ENCODE measurements at regions not wholly inside any gene's neighbourhood (a gene's known extent, or its start where the extent isn't known, plus 50 kb on each side); places are given as distances from the start of the nearest gene placed in this dataset.
"Not testable (repeated sequence)": the region's sequence is repeated elsewhere in the genome, so short reads cannot be mapped to it uniquely, and the experiment has no call there.

DNA sequence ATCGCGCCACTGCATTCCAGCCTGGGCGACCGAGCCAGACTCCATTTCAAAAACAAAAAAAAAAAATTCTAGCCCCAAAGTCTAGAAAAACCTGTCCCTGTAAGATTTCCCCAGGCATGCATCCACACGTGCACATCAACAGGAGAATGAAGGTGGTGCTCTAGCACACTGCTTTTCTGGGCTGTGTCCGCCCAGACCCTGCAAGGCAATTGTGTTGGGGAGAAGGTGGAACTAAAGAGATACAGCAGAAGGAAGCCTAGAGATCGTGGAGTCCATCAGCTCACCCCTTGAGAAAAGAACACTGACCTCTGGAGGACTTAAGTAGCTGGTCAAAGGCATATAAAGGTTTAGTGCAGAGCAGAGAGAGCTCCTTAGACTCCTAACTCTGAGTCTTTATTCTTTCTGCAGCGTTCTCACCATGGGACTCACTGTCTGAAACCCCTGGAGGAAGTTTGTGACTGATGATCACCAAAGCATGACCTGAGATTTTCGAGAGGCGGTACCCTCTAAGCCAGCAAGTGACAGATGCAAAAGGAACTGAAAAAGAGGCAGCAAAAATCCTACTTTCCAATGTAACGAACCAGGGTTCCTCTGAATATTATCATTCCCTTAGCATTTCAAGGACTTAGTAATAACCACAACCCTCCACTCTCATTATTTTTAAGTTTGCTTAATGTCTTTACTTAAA is 179.8 kb downstream of the MEX3B start:
- no peak for DNase-seq (ENCODE audit: low spot score)

DNA sequence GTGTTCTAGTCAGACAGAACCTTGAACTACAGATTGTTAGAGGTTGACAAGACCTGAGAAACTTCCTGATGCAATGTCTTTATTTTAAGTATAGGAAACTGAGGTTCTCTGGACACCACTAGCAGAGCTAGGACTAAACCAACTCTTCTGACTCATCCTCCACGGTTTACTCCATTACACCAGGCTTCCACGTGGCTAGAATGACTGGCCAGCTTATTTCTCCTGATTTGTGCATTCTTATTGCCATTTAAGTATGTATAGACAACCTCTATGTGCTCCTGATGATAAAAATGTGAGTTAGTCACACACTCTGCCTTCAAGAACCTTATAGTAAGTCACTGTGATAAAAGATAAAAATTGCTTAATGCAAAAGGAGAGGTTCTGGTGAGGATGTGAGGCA is 182.7 kb downstream of the MEX3B start:
- no peak for DNase-seq (ENCODE audit: low spot score)

GRCh38 chr15:81859737-81860516 is 185.9 kb downstream of the MEX3B start:
- DNase-seq (ENCODE audit: low spot score), result no peak

DNA sequence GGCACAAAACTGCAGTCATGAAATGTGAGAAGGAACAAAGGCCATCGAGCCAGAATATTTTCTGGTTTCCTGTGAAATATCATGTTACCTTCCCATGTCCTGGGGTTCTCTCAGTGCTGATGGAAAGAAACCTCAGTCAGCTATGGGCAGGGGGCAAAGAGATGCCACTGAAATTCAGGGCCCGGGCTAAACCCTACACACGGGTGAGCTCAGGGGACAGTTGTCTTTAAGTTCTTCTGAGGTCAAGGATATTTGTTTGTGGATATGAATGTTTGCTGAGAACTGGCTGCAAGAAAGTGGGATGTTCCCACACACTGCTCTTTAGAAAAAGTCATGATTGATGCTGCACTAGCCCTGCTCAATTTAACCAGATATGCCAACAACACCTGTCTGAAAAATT is 187.2 kb downstream of the MEX3B start:
- no peak for DNase-seq (ENCODE audit: low spot score)

- no peak for DNase-seq (ENCODE audit: low spot score)
Observed at GRCh38 chr15:81858136-81858535, 187.7 kb downstream of the MEX3B start.

DNA sequence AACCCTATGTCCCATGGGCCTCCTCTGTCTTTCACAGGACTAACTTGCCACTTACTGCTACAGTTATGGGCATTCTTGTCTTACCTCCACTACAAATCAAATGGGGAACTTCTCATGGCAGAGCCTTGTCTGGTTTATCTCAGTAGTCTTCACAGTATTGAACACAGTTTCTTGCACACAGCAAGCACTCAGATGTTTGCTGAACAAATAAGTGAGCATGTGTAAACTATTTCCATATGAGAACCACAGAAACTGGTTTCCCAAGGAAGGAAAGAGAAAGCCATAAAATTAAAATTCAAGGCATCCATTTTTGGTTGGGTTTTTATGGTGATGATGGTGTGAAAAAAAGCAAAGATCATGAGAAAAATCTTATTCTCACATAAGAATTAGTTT is 189.2 kb downstream of the MEX3B start:
- DNase-seq (ENCODE audit: low spot score), result no peak

DNA sequence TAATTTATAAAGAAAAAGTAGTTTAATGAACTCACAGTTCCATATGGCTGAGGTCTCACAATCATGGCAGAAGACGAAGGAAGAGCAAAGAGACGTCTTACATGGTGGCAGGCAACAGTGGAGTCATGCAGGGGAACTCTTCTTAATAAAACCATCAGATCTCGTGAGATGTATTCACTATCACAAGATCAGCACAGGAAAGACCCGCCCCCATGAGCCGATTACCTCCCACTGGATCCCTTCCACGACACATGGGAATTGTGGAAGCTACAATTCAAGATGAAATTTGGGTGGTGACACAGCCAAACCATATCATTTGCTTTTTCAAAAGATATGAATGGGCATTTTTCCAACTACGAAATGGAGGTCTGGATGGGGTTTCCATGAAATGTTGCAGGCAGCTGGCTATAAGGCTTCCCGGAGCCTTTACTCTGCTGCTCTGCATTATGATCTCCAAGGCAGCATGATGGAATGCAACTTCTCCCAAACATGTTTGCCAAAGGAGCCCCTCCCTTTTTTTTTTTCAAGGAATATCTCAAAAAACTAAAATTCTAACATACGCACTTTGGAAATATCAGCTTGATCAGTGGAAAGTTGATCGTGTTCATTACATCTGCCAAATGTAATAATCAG is 189.7 kb downstream of the MEX3B start:
- DNase-seq (ENCODE audit: low spot score), result no peak

DNA sequence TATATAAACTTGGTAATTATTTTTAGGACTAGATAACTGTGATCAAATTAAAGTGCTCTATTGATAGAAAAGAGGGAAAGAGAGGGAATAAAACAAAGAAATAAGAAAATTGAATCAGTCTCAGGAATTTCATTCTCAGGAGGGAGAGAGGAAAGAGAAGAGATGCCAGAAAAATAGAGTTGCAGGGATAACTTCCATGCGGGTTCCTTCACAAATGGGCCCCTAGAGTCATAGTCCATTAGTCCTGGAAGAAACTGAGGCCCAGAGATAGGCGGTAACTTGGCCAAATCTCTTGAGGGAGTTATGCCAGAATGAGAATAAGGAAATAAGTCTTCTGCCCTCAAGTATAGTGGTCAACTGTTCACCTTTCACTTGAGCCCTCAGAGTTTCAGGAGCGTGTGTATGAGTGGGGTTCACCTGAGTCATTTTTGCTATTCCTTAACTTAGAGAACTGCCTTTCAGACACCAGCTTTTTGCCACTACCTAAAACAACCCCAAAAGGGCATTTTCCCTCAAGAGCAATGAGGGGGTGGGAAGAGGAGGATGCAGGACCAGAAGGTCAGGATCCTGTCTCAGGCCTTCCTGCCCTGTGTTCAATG is 192.6 kb downstream of the MEX3B start:
- DNase-seq (ENCODE audit: low spot score), result no peak

- no peak for DNase-seq (ENCODE audit: low spot score)
Observed at GRCh38 chr15:81852411-81853149, 193.2 kb downstream of the MEX3B start.

- no peak for DNase-seq (ENCODE audit: low spot score)
Observed at GRCh38 chr15:81851757-81852156, 194.1 kb downstream of the MEX3B start.

GRCh38 chr15:81851325-81851724 is 194.5 kb downstream of the MEX3B start:
- DNase-seq (ENCODE audit: low spot score), result no peak

DNA sequence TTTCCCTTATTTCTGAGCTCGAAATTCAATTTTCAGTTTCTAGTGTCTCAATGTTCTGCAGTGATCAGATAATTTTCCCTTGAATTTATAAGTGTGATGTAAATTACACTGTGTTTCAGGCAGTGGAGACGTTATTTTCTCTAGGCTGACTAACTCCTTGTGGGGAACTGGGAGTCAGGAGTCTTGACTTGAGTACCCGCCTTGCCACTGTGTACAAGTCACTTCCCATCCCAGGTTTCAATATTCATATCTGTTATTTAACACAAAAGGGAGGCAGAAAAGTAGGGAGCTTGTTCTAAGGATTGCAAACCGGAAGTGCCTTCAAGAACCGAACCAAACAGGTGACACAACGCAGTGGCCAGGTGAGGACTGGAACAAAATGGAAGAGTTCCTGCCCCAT is 196.5 kb downstream of the MEX3B start:
- no peak for DNase-seq (ENCODE audit: low spot score)

DNA sequence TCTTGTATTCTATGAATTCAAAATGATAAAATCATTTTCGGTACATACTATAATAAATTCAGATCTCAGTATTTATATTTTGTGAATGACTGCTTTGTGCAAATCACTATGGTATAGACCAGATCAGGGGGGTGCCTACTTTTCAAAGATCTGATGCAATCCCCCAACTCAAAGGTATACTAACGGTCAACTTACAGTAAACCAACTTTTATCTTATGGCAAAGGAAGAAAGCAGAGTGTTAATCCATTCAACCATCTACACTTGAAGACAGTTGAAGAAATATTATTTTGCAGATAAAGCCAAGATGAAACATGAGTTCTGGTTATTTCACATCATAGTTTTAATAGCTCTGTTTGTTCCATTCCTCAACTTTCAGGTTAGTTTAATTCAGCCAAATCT is 197.1 kb downstream of the MEX3B start:
- DNase-seq (ENCODE audit: low spot score), result no peak

DNA sequence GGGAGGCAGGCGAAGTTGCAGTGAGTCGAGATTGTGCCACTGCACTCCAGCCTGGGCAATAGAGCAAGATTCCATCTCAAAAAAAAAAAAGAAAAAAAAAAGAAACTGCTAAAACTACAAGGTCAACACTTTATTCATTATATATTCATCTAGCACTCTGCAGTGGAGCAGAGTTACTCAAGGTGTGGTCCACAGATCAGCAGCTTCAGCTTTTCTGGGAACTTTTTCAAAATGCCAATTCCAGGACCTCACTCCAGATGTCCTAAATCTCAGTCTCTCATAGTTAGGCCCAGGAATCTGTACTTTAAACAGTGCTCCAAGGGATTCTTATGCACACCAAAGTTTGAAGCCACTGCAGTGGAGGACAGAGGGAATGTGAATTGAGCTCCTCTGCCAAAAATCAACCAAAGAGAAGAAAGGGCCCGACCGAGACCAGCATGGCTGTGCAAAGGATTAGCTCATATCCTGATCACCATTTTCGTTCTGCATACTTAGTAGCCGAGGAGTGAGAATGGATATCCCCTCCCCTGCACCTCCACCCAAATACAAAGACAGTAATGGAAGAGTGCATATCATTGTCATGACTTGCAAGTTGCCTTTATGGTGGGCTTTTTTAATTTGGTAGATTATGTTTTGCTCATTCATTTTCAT is 201.9 kb downstream of the MEX3B start:
- DNase-seq (ENCODE audit: low spot score), result no peak

DNA sequence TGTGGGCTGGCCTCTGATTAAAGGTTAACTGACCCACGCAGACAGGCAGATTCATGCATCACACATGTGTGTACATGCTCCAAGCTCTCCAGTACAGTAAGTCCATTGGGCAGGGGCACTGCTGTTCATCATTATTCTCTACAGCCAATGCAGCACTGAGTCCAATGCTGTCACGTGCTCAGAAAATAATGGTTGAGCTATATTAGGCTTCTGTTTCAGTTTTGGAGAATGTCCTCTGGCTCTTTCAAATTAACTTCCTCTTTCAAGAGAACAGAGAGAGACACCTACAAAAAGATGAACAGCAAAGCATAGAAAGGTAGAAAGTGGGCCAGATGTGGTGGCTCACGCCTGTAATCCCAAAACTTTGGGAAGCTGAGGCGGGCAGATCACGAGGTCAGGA is 202.6 kb downstream of the MEX3B start:
- DNase-seq (ENCODE audit: low spot score), result no peak

DNA sequence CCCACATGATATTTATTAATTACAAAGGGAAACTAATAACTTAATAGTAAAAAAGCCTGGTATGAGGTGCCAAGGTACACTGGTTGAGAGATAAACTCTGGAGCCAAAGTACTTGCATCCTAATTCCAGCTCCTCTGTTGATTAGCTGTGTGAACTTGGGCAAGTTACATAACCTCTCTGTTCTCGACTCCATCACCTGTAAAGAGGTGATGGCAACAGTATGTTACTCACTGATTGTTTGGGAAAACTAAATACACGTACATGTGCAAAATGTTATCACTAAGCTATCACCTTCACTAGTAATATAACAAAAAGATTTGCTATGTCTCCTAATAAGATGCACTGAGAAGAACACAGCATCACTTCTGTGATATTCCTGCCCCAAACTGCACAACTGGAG is 206.4 kb downstream of the MEX3B start:
- DNase-seq (ENCODE audit: low spot score), result no peak

- DNase-seq (ENCODE audit: low spot score), result no peak
Observed at GRCh38 chr15:81835731-81836130, 210.1 kb downstream of the MEX3B start.

DNA sequence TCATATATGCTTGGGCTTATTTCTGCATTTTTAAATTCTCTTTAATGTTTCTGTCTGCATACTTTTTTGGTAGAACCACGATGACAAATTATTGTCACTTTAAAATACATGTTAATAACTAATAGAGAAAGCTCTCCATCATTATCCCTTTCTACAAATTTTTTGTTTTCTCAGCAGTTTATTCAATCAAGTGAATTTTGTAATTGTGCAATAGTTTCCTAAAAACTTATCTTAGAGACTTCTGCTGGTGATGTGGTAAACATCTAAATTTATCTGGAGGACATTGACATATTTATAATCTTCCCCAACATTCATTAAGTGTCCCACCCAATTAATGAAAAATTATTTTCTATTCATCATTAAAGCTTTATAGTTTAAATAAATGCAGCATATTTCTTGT is 215.3 kb downstream of the MEX3B start:
- no peak for DNase-seq (ENCODE audit: low spot score)

- DNase-seq (ENCODE audit: low spot score), result no peak
Observed at GRCh38 chr15:81829918-81830317, 215.9 kb downstream of the MEX3B start.

DNA sequence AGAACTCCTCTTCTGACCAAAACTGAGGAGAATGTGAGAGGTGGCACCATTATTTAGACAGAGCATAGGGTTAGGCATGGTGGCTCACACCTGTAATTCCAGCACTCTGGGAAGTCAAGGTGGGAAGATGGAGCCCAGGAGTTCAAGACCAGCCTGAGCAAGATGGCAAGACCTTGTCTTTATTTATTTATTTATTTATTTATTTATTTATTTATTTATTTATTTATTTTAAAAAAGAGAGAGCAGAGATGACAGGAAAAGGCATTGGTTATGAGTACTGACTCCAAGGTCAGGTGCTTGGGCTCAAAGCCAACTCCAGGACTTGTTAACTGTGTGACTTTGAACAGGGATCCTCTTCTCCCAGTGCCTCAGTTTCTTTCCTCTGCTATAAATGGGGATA is 217.7 kb downstream of the MEX3B start:
- no peak for DNase-seq (ENCODE audit: low spot score)

DNA sequence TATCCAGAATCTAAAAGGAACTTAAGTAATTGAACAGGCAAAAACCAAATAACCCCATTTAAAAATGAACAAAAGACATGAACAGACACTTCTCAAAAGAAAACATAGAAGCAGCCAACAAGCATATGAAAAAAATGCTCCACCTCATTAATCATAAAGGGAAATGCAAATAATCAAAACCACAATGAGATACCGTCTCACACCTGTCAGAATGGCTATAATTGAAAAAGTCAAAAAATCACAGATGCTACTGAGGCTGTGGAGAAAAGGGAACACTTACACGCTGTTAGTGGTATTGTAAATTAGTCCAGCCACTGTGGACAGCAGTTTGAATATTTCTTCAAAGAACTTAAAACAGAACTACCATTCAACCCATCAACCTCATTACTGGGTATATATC is 220.7 kb downstream of the MEX3B start:
- no peak for DNase-seq (ENCODE audit: low spot score)

- DNase-seq (ENCODE audit: low spot score), result not testable (repeated sequence)
Observed at GRCh38 chr15:81822587-81822986, 223.2 kb downstream of the MEX3B start.

Measured in COLO829 (cell line).